ENCODE measurements at regions not wholly inside any gene's neighbourhood (a gene's known extent, or its start where the extent isn't known, plus 50 kb on each side); places are given as distances from the start of the nearest gene placed in this dataset.
"Not testable (repeated sequence)": the region's sequence is repeated elsewhere in the genome, so short reads cannot be mapped to it uniquely, and the experiment has no call there.

DNA sequence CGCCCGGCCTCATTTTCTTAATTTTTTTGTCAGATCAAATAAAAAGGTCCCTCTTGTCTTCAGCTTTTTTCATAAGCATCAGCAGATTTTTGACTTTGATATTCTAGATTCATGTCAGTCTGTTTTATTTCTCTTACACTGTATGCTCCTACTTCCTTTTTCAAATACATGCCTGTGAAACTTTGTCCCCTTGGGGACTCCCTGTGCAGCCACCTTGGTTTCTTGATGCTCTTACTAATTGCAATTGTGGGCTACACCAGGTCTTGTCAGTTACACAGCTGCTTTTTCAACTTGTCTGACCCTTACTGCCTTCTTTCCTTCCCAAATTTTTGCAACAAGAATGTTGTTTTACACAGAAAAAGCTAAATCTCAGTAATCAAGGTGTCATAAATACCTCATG is 238.2 kb upstream of the KCNN2 start:
- H2BK5ac ChIP-seq (ENCODE audit: low read depth, low read length, poor library complexity), result no peak overlapping the region
- H4K8ac ChIP-seq (ENCODE audit: low read depth, low read length), result no peak overlapping the region
- no peak overlapping the region for H2BK120ac ChIP-seq (ENCODE audit: insufficient read depth, low read length, poor library complexity)
- H3K4me3 ChIP-seq (ENCODE audit: low read depth, low read length), result no peak overlapping the region
- no peak overlapping the region for H2AK5ac ChIP-seq (ENCODE audit: low read length)
- H3K79me2 ChIP-seq (ENCODE audit: control insufficient read depth, insufficient read depth, low read length, poor library complexity), result no peaks in the 10 kb centered on the region
- H3K4me2 ChIP-seq (ENCODE audit: low read length), result no peak overlapping the region
- no peak overlapping the region for H3K23ac ChIP-seq (ENCODE audit: low read length)
- H3K27ac ChIP-seq (ENCODE audit: low read depth, low read length), result no peak overlapping the region
- peaks cover 2% of the 10 kb centered on the region for H3K9me3 ChIP-seq (ENCODE audit: insufficient read depth, low read depth, low read length)
- H3K9ac ChIP-seq (ENCODE audit: low read length), result no peak overlapping the region
- no peak overlapping the region for H4K91ac ChIP-seq (ENCODE audit: low read depth, low read length)
- no peak overlapping the region for H2BK12ac ChIP-seq (ENCODE audit: low read length)
- no peaks in the 10 kb centered on the region for H3K4me1 ChIP-seq (ENCODE audit: control insufficient read depth in 1 of 2, insufficient read depth in 2 of 2, low read length in 2 of 2)
- H3K4ac ChIP-seq (ENCODE audit: low read depth, low read length), result no peak overlapping the region
- no peaks in the 10 kb centered on the region for H3K27me3 ChIP-seq (ENCODE audit: insufficient read depth, low read length)
- WGBS (ENCODE audit: extremely low coverage, insufficient coverage, insufficient read length), result no CpG with 5 or more reads among the region's 2 CpGs
- no peak overlapping the region for H2AFZ ChIP-seq (ENCODE audit: insufficient read depth, low read length, poor library complexity)
- H4K12ac ChIP-seq (ENCODE audit: low read depth, low read length), result no peak overlapping the region
- no peak overlapping the region for H3K14ac ChIP-seq (ENCODE audit: low read length)
- DNase-seq, result no peak
- no peak overlapping the region for H3K18ac ChIP-seq (ENCODE audit: low read length)
- H3K36me3 ChIP-seq (ENCODE audit: control insufficient read depth in 1 of 2, insufficient read depth in 2 of 2, low read length in 2 of 2), result no peaks in the 10 kb centered on the region
- no peaks in the 10 kb centered on the region for H3K79me1 ChIP-seq (ENCODE audit: low read length)

DNA sequence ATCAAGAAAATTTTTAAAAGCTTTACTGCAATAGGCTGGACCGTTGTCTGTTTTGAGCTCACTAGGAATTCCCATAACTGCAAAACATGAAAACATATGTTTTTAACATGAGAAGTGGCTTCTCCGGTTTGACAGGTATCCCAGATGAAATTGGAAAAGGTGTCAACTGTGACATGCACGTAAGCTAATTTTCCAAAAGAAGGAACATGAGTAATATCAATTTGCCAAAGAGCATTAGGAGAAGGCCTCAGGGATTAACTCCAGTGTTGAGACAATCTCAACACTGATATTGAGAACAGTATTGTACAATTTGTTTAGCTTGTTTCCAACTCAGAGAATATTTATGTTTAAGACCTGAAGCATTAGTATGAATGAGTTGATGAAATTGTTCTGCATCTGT is 215.5 kb upstream of the KCNN2 start:
- Histone ChIP-seq H4K91ac (ENCODE audit: low read depth, low read length) (no peak overlapping the region), H3K27ac (ENCODE audit: low read depth, low read length) (no peak overlapping the region), H3K4me2 (ENCODE audit: low read length) (no peak overlapping the region), H3K27me3 (ENCODE audit: insufficient read depth, low read length) (no peaks in the 10 kb centered on the region), H3K79me2 (ENCODE audit: control insufficient read depth, insufficient read depth, low read length, poor library complexity) (no peaks in the 10 kb centered on the region), H3K23ac (ENCODE audit: low read length) (no peak overlapping the region), H3K9me3 (ENCODE audit: insufficient read depth, low read depth, low read length) (peaks cover 2% of the 10 kb centered on the region), H3K4me3 (ENCODE audit: low read depth, low read length) (no peak overlapping the region), H3K9ac (ENCODE audit: low read length) (no peak overlapping the region), H2AFZ (ENCODE audit: insufficient read depth, low read length, poor library complexity) (no peak overlapping the region), H4K8ac (ENCODE audit: low read depth, low read length) (no peak overlapping the region), H3K4me1 (ENCODE audit: control insufficient read depth in 1 of 2, insufficient read depth in 2 of 2, low read length in 2 of 2) (no peaks in the 10 kb centered on the region), H3K4ac (ENCODE audit: low read depth, low read length) (no peak overlapping the region), H3K36me3 (ENCODE audit: control insufficient read depth in 1 of 2, insufficient read depth in 2 of 2, low read length in 2 of 2) (no peaks in the 10 kb centered on the region), H3K79me1 (ENCODE audit: low read length) (no peaks in the 10 kb centered on the region), H3K18ac (ENCODE audit: low read length) (no peak overlapping the region), H2BK5ac (ENCODE audit: low read depth, low read length, poor library complexity) (no peak overlapping the region), H4K12ac (ENCODE audit: low read depth, low read length) (no peak overlapping the region), H2BK12ac (ENCODE audit: low read length) (no peak overlapping the region), H2AK5ac (ENCODE audit: low read length) (no peak overlapping the region), H3K14ac (ENCODE audit: low read length) (no peak overlapping the region), H2BK120ac (ENCODE audit: insufficient read depth, low read length, poor library complexity) (no peak overlapping the region)
- no CpG with 5 or more reads among the region's 3 CpGs for WGBS (ENCODE audit: extremely low coverage, insufficient coverage, insufficient read length)
- no peak for DNase-seq

- Histone ChIP-seq H3K27me3 (ENCODE audit: insufficient read depth, low read length) (no peaks in the 10 kb centered on the region), H3K18ac (ENCODE audit: low read length) (no peak overlapping the region), H3K79me1 (ENCODE audit: low read length) (no peaks in the 10 kb centered on the region), H4K91ac (ENCODE audit: low read depth, low read length) (no peak overlapping the region), H2AFZ (ENCODE audit: insufficient read depth, low read length, poor library complexity) (no peak overlapping the region), H3K9me3 (ENCODE audit: insufficient read depth, low read depth, low read length) (peaks cover 2% of the 10 kb centered on the region), H3K27ac (ENCODE audit: low read depth, low read length) (no peak overlapping the region), H3K4ac (ENCODE audit: low read depth, low read length) (no peak overlapping the region), H3K23ac (ENCODE audit: low read length) (no peak overlapping the region), H4K8ac (ENCODE audit: low read depth, low read length) (no peak overlapping the region), H3K79me2 (ENCODE audit: control insufficient read depth, insufficient read depth, low read length, poor library complexity) (no peaks in the 10 kb centered on the region), H3K9ac (ENCODE audit: low read length) (no peak overlapping the region), H2BK120ac (ENCODE audit: insufficient read depth, low read length, poor library complexity) (no peak overlapping the region), H3K4me1 (ENCODE audit: control insufficient read depth in 1 of 2, insufficient read depth in 2 of 2, low read length in 2 of 2) (no peaks in the 10 kb centered on the region), H3K36me3 (ENCODE audit: control insufficient read depth in 1 of 2, insufficient read depth in 2 of 2, low read length in 2 of 2) (no peaks in the 10 kb centered on the region), H2AK5ac (ENCODE audit: low read length) (no peak overlapping the region), H4K12ac (ENCODE audit: low read depth, low read length) (no peak overlapping the region), H2BK12ac (ENCODE audit: low read length) (no peak overlapping the region), H3K4me3 (ENCODE audit: low read depth, low read length) (no peak overlapping the region), H3K4me2 (ENCODE audit: low read length) (no peak overlapping the region), H3K14ac (ENCODE audit: low read length) (no peak overlapping the region), H2BK5ac (ENCODE audit: low read depth, low read length, poor library complexity) (no peak overlapping the region)
- DNase-seq, result no peak
- WGBS (ENCODE audit: extremely low coverage, insufficient coverage, insufficient read length), result no CpG with 5 or more reads among the region's 3 CpGs
Measured at GRCh38 chr5:114148253-114148652, 213.6 kb upstream of the KCNN2 start.

DNA sequence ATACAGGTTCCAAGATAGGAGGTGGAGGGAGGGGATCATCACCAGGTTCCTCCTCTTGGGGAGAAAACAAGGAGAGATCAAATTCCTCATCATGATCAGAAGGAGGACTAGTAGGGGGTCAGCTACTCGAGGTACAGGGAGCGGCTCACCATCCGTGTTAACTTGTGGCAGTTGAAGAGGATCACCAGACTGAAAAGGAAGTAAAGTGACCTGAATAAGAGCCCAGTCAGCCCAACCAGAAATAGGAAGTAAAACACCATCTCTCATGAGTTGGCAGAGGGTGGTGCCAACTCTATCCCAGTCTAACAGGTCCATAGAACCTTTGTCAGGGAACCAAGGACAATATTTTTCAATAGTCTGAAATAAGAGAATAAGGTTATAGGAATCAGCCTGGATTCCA is 213.1 kb upstream of the KCNN2 start:
- H3K18ac ChIP-seq (ENCODE audit: low read length); H2BK5ac ChIP-seq (ENCODE audit: low read depth, low read length, poor library complexity); H3K4me2 ChIP-seq (ENCODE audit: low read length); H3K79me2 ChIP-seq (ENCODE audit: control insufficient read depth, insufficient read depth, low read length, poor library complexity); H2AFZ ChIP-seq (ENCODE audit: insufficient read depth, low read length, poor library complexity); H3K4ac ChIP-seq (ENCODE audit: low read depth, low read length); H3K27me3 ChIP-seq (ENCODE audit: insufficient read depth, low read length); H3K14ac ChIP-seq (ENCODE audit: low read length); H3K4me3 ChIP-seq (ENCODE audit: low read depth, low read length); H3K4me1 ChIP-seq (ENCODE audit: control insufficient read depth in 1 of 2, insufficient read depth in 2 of 2, low read length in 2 of 2); H3K9me3 ChIP-seq (ENCODE audit: insufficient read depth, low read depth, low read length); H4K12ac ChIP-seq (ENCODE audit: low read depth, low read length); H4K8ac ChIP-seq (ENCODE audit: low read depth, low read length); H3K9ac ChIP-seq (ENCODE audit: low read length); H2BK12ac ChIP-seq (ENCODE audit: low read length); H3K27ac ChIP-seq (ENCODE audit: low read depth, low read length); H3K79me1 ChIP-seq (ENCODE audit: low read length); H4K91ac ChIP-seq (ENCODE audit: low read depth, low read length); H3K36me3 ChIP-seq (ENCODE audit: control insufficient read depth in 1 of 2, insufficient read depth in 2 of 2, low read length in 2 of 2); H2AK5ac ChIP-seq (ENCODE audit: low read length); H3K23ac ChIP-seq (ENCODE audit: low read length); DNase-seq; H2BK120ac ChIP-seq (ENCODE audit: insufficient read depth, low read length, poor library complexity): not testable (repeated sequence)
- WGBS (ENCODE audit: extremely low coverage, insufficient coverage, insufficient read length), result no CpG with 5 or more reads among the region's 3 CpGs

Measured in trophoblast cell (in vitro differentiated cells and primary cell).